Endothelial cell of umbilical vein (primary cell): ENCODE measurements at regions not wholly inside any gene's neighbourhood (a gene's known extent, or its start where the extent isn't known, plus 50 kb on each side); places are given as distances from the start of the nearest gene placed in this dataset.

ENCODE experiments used
- EZH2 ChIP-seq: IDR thresholded peaks from 2 replicates; pipeline ENCODE4 v1.6.1; 2012; ENCODE audit warnings: borderline replicate concordance, low read depth, mild to moderate bottlenecking, moderate library complexity, low read length, inconsistent platforms; ENCODE audit not compliant: severe bottlenecking
- MYC ChIP-seq: IDR thresholded peaks from one replicate; pipeline ENCODE4 v1.6.1; 2011; ENCODE audit warnings: mild to moderate bottlenecking, low read depth, low read length
- POLR2A ChIP-seq: IDR thresholded peaks from 2 replicates; pipeline ENCODE4 v1.6.1; 2012; ENCODE audit warnings: low read depth, mild to moderate bottlenecking, control low read depth, low read length
- POLR2AphosphoS5 ChIP-seq: IDR thresholded peaks from 2 replicates; pipeline ENCODE4 v1.6.1; 2012; ENCODE audit warnings: low read depth, mild to moderate bottlenecking, control low read depth, low read length, moderate library complexity; ENCODE audit not compliant: insufficient read depth
- TF ChIP-seq, protein P1 (sequence below), 2 donors: IDR thresholded peaks; 1 replicate in 1 of 2; 2 replicates in 1 of 2; pipeline ENCODE4 v1.5.1; 2011; ENCODE audit warnings: low read length in 2 of 2, mild to moderate bottlenecking in 2 of 2, moderate library complexity in 2 of 2, control low read depth in 1 of 2, inconsistent platforms in 1 of 2, low read depth in 1 of 2; ENCODE audit not compliant: insufficient read depth in 1 of 2; ENCODE audit errors: extremely low read depth in 1 of 2

DNA sequence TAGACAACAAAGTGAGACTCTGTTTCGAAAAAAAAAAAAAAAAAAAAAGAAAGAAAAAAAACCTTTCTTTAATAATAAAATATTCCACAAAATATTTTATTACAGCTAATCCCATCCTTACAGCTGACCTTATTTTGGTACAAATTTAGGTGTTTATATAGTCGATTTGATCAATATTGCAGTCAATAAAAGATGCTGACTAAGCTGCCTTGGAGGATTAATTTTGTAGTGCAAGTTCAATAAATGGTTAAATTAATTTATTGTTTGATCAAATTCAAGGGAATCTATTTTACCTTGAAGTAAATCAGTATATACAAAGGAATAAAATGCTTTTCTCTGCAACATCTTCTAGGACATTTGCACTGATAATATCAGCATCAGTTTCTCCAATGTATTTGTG, 1764.3 kb downstream of the NCAM2 start:
- TF ChIP-seq POLR2A = no peak
- TF ChIP-seq, protein P1, sequence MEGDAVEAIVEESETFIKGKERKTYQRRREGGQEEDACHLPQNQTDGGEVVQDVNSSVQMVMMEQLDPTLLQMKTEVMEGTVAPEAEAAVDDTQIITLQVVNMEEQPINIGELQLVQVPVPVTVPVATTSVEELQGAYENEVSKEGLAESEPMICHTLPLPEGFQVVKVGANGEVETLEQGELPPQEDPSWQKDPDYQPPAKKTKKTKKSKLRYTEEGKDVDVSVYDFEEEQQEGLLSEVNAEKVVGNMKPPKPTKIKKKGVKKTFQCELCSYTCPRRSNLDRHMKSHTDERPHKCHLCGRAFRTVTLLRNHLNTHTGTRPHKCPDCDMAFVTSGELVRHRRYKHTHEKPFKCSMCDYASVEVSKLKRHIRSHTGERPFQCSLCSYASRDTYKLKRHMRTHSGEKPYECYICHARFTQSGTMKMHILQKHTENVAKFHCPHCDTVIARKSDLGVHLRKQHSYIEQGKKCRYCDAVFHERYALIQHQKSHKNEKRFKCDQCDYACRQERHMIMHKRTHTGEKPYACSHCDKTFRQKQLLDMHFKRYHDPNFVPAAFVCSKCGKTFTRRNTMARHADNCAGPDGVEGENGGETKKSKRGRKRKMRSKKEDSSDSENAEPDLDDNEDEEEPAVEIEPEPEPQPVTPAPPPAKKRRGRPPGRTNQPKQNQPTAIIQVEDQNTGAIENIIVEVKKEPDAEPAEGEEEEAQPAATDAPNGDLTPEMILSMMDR (IDR thresholded peaks at IDR 0.05; ENCODE audit: extremely low read depth in 1 of 2, insufficient read depth in 1 of 2, low read depth in 1 of 2, low read length in 2 of 2) = no peak
- no peak for TF ChIP-seq MYC
- TF ChIP-seq POLR2AphosphoS5 = no peak
- no peak for TF ChIP-seq EZH2
